Suprapubic skin (tissue), 4 donors: ENCODE measurements at regions not wholly inside any gene's neighbourhood (a gene's known extent, or its start where the extent isn't known, plus 50 kb on each side); places are given as distances from the start of the nearest gene placed in this dataset.

Experiments used
- POLR2A ChIP-seq, 2 donors: fragments of 450-650 bp; IDR thresholded peaks; one replicate each; pipeline ENCODE4 v1.6.1; 2017; ENCODE audit warnings: antibody characterized with exemption in 2 of 2, mild to moderate bottlenecking in 2 of 2, moderate library complexity in 2 of 2
- POLR2AphosphoS5 ChIP-seq, 3 donors: sonication (generic); formaldehyde crosslinking; IDR thresholded peaks; one replicate each; pipeline ENCODE4 v1.6.1; 2017; ENCODE audit warnings: antibody characterized with exemption in 3 of 3
- TF ChIP-seq, protein P1 (sequence below), 2 donors: fragments of 200-600 bp in 1 of 2; fragments of 450-650 bp in 1 of 2; sonication (generic) in 1 of 2; IDR thresholded peaks; one replicate each; pipeline ENCODE4 v1.5.1; 2016 to 2019; ENCODE audit warnings: antibody characterized with exemption in 2 of 2, mild to moderate bottlenecking in 1 of 2, moderate library complexity in 1 of 2

DNA sequence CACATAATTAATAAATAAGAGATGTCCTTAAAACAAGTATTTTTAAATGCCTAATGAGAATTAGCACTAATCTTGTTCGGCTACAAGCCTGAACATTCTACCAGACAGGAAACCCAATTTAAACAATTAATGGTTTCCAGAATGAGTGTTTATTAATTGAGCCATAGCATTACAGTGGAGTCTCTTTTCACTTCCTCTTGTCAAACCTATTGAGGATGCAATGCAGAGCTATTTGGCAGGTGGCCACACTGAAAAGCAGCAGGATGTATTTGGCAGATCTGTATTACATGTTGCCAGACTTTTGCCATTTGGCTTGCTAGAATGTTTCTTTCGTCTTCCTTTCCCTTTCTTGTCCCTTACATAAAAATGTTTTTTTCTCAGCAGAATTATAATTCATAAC is 475.2 kb upstream of the MARCKS start:
- TF ChIP-seq, protein P1, sequence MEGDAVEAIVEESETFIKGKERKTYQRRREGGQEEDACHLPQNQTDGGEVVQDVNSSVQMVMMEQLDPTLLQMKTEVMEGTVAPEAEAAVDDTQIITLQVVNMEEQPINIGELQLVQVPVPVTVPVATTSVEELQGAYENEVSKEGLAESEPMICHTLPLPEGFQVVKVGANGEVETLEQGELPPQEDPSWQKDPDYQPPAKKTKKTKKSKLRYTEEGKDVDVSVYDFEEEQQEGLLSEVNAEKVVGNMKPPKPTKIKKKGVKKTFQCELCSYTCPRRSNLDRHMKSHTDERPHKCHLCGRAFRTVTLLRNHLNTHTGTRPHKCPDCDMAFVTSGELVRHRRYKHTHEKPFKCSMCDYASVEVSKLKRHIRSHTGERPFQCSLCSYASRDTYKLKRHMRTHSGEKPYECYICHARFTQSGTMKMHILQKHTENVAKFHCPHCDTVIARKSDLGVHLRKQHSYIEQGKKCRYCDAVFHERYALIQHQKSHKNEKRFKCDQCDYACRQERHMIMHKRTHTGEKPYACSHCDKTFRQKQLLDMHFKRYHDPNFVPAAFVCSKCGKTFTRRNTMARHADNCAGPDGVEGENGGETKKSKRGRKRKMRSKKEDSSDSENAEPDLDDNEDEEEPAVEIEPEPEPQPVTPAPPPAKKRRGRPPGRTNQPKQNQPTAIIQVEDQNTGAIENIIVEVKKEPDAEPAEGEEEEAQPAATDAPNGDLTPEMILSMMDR (IDR thresholded peaks at IDR 0.05): no peak
- TF ChIP-seq POLR2A (IDR thresholded peaks at IDR 0.05) (no peak), POLR2AphosphoS5 (IDR thresholded peaks at IDR 0.05) (no peak)
